Kidney glomerular epithelial cell (primary cell): ENCODE measurements at regions not wholly inside any gene's neighbourhood (a gene's known extent, or its start where the extent isn't known, plus 50 kb on each side); places are given as distances from the start of the nearest gene placed in this dataset.

ENCODE experiments used
- DNase-seq: peaks from one replicate; lab custom pipeline; 2025; lab: John Stamatoyannopoulos, UW

DNA sequence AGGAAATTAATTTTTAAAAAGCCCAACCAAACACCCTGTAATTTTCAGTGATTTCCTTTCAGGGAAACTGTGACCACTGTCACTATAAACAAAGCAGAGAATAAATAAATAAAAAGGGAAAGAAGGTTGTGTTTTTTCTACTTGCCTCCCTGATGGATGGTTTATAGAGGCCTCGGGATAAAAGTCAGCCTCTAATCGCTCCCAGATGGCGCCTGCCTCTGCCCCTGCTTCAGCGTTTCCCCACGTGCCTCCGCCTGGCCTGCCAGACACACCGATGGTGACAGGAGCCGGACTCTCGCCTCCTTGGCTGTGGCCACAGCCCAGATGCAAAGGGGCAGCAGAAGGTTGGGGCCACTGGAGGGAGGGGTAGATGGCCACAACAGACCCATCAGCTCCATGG, 327.7 kb downstream of the CDC5L start:
- DNase-seq, result no peak

DNA sequence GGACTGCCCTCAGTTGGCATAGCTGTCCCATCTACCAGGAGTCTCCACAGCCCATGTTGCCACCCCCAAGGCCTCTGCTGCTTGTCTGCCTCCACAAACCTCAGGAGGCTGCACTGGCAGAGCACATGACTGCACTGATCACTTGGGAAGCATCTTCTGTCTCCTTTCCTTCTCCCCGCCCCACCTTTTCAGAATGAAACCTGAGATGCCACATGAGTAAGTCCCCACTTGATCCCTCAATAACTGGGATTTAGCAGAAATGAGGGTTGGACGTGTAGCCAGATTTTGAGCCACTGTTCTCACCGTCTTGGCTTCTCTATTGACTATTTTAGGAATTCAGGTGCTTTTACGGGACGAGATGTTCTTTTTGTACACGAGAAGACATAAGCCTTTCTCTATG, 328.4 kb downstream of the CDC5L start:
- no peak for DNase-seq

- no peak for DNase-seq
Observed at GRCh38 chr6:44717431-44717830, 329.9 kb downstream of the CDC5L start.

DNA sequence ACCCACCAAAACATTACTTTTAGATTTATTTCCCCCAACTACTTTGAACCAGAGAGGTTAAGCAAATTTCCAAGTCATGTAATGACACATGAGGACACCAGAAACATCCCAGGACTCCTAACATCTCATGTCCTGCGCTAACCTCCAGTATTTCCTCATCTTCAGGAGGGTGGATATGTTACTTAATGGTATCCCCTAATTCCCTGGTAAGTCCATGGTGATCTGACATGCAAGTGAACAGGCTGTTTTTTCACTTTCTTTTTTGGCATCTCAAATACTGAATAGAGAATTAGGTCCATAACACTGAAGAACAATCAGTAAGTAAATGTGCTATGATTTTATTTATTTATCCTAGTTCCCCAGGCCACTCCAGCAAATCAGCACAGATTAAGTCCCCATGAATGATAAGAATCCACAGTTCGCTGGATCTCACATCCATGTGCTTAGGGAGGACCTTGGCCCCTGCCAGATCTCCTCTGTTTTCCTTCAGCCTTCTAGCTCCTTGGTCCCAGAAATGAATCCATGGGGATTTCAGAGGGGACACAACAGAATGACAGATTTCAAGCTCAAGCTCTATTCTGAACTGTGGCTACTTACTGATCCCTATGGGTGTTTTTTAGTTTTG, 334.6 kb downstream of the CDC5L start:
- no peak for DNase-seq

DNA sequence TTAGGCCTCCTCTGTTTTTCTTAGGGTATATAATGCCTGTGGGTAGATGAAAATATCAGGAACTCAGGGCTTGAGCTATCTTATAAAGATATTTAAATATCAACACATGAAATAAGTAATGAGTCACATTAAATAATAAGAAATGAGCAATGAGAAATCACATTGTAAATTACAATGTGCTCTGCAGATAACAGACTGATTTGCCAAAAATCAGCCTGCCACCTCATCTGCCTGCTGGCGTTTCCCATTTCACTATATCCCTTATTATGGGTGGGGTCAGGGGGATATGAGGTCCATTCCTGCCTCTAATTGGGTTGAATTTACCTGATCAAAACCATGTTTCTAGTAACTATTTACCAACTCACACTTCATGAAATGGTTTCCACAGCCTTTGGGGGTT, 335.2 kb downstream of the CDC5L start:
- DNase-seq, result no peak

DNA sequence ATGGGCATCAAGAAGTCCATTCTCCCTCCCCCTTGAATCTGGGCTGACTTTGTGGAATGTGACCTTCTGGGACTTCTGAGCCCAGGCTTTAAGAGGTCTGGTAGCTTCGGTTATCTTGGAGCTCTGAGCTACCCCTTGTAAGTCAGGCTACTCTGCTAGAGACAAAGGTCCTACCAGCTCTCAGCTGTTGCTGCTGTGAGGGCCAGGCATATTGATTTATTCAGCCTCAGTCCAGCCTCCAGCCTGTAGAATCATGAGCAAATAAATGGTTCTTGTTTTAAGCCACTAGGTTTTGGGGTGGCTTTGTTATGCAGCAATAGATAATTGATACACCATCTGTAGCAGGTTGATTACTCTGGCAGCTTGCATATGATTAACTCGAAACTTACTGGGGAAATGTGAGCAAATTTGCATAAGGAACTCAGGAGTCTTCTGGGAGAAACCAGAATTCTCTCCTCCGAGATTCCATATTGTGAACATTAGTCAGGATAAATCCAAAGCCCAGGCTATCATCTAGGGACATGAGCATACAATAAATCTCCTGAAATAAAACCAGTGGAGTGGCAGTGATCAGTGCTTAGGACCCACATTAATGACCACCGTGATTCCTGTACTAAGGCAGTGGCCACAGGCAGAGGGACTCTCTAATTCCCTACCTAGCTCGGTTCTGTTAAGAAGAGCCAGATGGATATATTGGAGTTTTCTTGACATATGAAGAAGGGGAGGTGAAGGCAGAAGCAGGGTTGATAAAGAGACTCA, 336.1 kb downstream of the CDC5L start:
- DNase-seq, result no peak

DNA sequence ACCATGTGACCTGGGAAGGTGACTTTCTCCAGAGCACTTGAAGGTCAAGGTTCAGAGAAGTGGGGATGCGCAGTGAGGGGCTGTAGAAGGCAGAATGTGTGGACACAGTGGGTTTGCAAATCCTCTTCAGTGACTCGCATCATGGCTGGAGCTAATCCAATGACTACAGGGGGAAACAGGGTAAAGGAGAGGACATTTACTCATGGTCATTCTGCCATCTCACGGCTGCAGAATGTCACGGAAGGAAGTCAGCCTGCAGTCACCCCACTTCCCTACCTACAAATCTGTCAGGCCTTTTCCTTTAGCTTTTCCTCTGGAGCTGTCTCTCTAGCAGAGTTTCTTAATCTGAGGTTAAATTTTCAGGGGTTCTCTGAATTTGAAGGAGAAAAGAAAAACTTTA, 337.6 kb downstream of the CDC5L start:
- no peak for DNase-seq

DNA sequence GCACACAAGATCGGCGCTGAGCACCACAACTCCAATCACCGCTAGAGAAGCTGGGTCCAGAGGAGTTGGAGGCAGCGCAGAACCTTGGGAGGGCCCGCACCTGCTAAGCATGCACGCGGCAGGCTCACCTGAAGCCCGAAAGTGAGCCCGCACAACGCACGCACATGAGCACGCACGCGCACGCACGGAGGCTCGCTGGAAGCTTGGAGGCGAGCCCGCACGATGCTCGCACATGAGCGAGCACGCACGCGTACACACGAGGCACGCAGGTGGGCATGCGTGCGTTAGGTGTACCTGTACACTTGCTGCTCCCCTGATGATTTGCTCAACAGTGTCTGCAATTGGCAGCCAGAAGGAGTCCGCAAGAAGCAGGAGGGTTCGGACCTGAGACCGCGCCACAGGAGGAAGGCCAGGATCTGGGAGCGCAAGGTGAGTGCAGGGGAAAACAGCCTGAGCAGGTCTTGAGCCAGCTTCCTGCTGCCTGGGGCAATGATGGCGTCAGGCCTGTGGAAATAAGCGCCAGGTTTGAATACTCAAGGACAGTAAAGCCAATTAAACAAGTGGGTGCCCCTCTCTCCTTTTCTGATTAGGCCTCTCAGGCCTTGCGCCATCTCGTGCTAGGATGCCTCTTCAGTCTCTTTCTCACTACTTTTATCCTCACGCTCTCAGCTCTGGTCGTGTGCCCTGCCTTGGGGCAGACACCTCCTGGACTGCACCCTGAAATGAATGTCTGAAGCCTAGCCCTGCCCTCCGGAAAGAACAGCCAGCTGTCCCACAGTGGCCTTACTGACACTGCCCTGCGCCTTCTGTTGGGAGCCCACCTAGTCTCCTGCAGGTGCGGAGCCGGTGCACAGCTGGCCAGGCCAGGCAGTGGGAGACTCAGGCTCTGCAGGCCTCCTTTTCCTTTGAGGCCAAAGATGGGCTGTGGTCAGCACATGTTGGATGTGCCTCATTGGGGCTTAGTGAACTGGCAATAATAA, 340.4 kb downstream of the CDC5L start:
- DNase-seq, result no peak

GRCh38 chr6:44730771-44731391, 343.4 kb downstream of the CDC5L start:
- DNase-seq, result no peak

DNA sequence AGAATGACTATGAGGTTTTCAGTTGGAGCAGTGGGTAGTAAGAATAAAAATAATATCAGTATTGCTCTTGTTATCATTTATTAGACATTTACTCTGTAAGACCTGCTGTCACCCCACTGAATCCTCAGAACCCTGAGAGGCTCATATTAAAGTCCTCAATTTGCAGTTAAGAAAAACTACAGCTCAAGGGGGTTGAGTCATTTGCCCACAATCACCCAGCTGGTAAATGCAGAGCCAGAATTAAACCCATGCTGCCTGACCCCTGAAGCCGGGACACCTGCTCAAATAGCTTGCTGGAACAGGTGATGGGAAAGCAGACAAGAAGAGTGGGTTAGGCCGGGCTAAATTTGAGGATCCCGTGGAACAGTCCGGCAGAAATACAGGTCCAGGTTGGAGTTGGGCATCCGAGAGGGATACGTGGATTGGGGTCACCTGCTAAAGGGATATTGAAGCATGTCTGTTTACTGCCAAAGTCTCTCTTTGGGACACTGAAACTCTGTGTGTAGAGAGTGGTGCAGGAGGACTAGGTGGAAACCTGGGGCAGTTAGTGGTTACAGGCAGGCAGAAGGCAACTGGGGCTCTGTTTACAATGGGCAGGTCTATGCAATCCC, 344.1 kb downstream of the CDC5L start:
- no peak for DNase-seq

GRCh38 chr6:44732243-44732642, 344.7 kb downstream of the CDC5L start:
- DNase-seq, result no peak

DNA sequence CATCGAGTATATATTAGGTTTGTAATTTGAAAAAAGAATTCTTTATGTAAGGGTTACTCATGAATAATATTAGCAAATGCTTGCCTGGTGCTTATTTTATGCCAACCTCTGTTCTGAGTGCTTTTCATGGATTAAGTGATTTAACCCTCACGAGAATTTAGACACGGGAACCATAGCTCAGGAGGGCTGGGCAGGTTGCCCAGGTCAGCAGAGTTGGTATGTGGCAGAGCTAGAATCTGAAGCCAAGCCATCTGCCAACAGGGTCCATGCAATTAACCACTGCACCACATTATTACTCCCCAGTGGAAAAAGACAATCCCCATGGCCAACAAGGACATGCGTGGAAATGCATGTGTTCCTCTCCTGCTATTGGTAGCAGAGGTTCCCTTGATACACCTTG, 345.6 kb downstream of the CDC5L start:
- DNase-seq, result no peak

GRCh38 chr6:44733868-44734267, 346.4 kb downstream of the CDC5L start:
- no peak for DNase-seq

GRCh38 chr6:44734886-44735629, 347.6 kb downstream of the CDC5L start:
- DNase-seq, result no peak

- DNase-seq, result peak; percentile 85
Observed at GRCh38 chr6:44735630-44735963, 348.1 kb downstream of the CDC5L start.

- DNase-seq, result no peak
Observed at GRCh38 chr6:44737341-44737740, 349.8 kb downstream of the CDC5L start.

DNA sequence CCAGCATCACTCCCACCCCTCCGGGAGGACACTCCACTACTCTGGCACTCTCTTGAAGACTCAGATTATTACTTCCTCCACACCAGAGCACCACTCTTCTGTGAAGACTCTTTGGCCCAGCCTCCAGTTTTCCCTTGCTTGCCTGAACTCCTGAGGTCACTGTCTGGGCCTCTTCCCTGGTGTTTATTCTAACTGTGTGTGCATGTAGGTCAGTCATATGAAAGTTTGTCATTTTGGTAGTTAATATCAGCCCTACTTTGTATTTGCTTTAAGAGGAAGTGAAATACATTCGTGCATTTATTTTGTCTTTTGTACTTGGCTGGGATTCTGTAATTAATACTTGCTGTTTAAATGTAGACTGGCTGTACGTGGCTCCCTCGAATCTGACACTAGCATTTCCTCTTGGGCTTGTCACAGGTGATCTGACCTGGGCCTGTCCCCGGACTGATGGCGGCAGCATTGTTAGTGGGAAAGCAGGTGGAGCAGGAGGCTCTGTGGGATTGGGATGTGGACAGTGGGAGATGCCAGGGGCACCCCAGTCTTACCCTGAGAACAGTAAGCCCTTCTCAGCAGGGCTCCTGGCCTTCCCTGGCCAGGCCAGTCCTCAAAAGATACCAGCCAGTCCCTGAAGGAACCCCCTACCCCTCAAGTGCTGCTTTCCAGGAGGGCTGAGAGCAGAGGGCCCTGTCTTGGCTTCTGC, 350.5 kb downstream of the CDC5L start:
- peak; percentile 29 for DNase-seq

GRCh38 chr6:44738601-44739146, 351.2 kb downstream of the CDC5L start:
- peak; percentile 5 for DNase-seq

DNA sequence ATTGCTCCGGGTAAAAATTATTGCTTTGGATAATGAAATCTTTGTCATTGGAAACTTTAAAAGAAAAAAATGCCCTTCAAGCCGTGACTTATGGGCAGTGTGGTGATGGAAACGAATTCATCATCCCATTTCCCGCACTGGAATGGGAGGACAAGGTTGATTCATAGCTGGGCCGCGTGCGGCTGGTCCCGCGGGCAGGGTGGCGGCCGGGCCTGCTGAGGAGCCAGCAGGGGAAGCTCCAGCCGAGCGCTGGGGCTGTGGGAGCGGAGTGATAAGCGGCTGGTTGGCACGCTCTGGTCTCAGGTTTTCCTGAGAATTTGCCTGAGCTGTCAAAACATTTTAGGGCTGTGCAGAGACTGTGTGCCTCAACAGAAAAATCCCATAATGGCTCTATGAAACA, 351.7 kb downstream of the CDC5L start:
- DNase-seq, result no peak

DNA sequence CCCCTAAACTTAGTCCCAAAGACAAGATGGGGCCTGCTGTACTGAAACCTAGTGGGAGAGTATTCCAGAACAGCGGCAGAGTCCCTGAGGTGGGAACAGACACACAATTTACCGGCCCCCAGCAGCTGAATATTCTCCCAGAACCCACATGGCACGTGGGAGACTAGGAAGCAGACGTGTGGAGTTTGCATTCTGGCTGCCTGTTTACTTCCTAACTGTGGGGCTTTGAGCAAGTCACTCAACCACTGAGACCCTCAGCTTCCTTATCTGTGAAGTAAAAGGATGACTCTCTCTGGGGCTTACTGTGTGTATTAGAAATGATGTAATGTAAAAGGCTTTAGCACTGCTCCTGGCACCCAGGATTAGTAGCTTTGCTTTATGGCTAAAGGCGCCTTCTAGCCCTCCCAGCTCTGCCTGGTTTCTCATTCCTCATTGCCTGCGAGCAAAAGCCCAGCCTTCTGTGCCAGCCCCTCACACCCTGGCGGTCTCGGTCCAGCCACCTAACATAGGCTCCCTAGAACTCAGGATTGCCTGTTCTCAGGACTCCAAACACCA, 353.1 kb downstream of the CDC5L start:
- no peak for DNase-seq
